Erythroblast (primary cell): ENCODE measurements at regions not wholly inside any gene's neighbourhood (a gene's known extent, or its start where the extent isn't known, plus 50 kb on each side); places are given as distances from the start of the nearest gene placed in this dataset.
"Not testable (repeated sequence)": the region's sequence is repeated elsewhere in the genome, so short reads cannot be mapped to it uniquely, and the experiment has no call there.

Experiments used
- GATA1 ChIP-seq: IDR thresholded peaks from 2 replicates; pipeline ENCODE4 v1.6.1; 2011; ENCODE audit warnings: low read depth, mild to moderate bottlenecking, control low read depth, low read length, moderate library complexity
- POLR2A ChIP-seq: IDR thresholded peaks from 2 replicates; pipeline ENCODE4 v1.6.1; 2011; ENCODE audit warnings: mild to moderate bottlenecking, low read length

GRCh38 chr4:128620279-128620965 lies 189.1 kb upstream of the JADE1 start:
- TF ChIP-seq GATA1, POLR2A: not testable (repeated sequence)
